Activated T-cell treated with anti-CD3 and anti-CD28 coated beads, Interleukin-2, amount 50 U/mL, for 1 hour (primary cell): ENCODE measurements at regions not wholly inside any gene's neighbourhood (a gene's known extent, or its start where the extent isn't known, plus 50 kb on each side); places are given as distances from the start of the nearest gene placed in this dataset.
"Not testable (repeated sequence)": the region's sequence is repeated elsewhere in the genome, so short reads cannot be mapped to it uniquely, and the experiment has no call there.

Source experiments
- DNase-seq: peaks from one replicate; pipeline ENCODE4 v3.0.0-alpha.2; 2020

- no peak for DNase-seq
Measured at GRCh38 chr3:153760948-153761347, 360.2 kb upstream of the ARHGEF26 start.

- no peak for DNase-seq
Measured at GRCh38 chr3:153762411-153763235, 358.6 kb upstream of the ARHGEF26 start.

GRCh38 chr3:153767601-153768560, 353.3 kb upstream of the ARHGEF26 start:
- no peak for DNase-seq

- peak; percentile 34 for DNase-seq
Measured at GRCh38 chr3:153768561-153769469, 352.4 kb upstream of the ARHGEF26 start.

GRCh38 chr3:153783106-153783505, 338.1 kb upstream of the ARHGEF26 start:
- DNase-seq = no peak

GRCh38 chr3:153783741-153784480, 337.3 kb upstream of the ARHGEF26 start:
- DNase-seq = no peak

- DNase-seq = no peak
Measured at GRCh38 chr3:153785901-153786300, 335.3 kb upstream of the ARHGEF26 start.

- no peak for DNase-seq
Measured at GRCh38 chr3:153789380-153789779, 331.8 kb upstream of the ARHGEF26 start.

- not testable (repeated sequence) for DNase-seq
Measured at GRCh38 chr3:153797056-153797455, 324.1 kb upstream of the ARHGEF26 start.

GRCh38 chr3:153809097-153809496, 312.1 kb upstream of the ARHGEF26 start:
- DNase-seq = no peak

- DNase-seq = no peak
Measured at GRCh38 chr3:153818338-153818737, 302.9 kb upstream of the ARHGEF26 start.

- no peak for DNase-seq
Measured at GRCh38 chr3:153820035-153820434, 301.2 kb upstream of the ARHGEF26 start.

GRCh38 chr3:153828346-153828745, 292.8 kb upstream of the ARHGEF26 start:
- not testable (repeated sequence) for DNase-seq

GRCh38 chr3:153829606-153830170, 291.5 kb upstream of the ARHGEF26 start:
- DNase-seq = no peak

GRCh38 chr3:153830552-153830951, 290.6 kb upstream of the ARHGEF26 start:
- no peak for DNase-seq

- DNase-seq = no peak
Measured at GRCh38 chr3:153835540-153835939, 285.6 kb upstream of the ARHGEF26 start.

- DNase-seq = no peak
Measured at GRCh38 chr3:153840487-153840886, 280.7 kb upstream of the ARHGEF26 start.

- no peak for DNase-seq
Measured at GRCh38 chr3:153843994-153844393, 277.2 kb upstream of the ARHGEF26 start.

- DNase-seq = no peak
Measured at GRCh38 chr3:153845311-153845710, 275.9 kb upstream of the ARHGEF26 start.

GRCh38 chr3:153848702-153849101, 272.5 kb upstream of the ARHGEF26 start:
- no peak for DNase-seq

- no peak for DNase-seq
Measured at GRCh38 chr3:153852355-153852754, 268.8 kb upstream of the ARHGEF26 start.

- DNase-seq = no peak
Measured at GRCh38 chr3:153853163-153853562, 268.0 kb upstream of the ARHGEF26 start.
